ENCODE measurements at regions not wholly inside any gene's neighbourhood (a gene's known extent, or its start where the extent isn't known, plus 50 kb on each side); places are given as distances from the start of the nearest gene placed in this dataset.

DNA sequence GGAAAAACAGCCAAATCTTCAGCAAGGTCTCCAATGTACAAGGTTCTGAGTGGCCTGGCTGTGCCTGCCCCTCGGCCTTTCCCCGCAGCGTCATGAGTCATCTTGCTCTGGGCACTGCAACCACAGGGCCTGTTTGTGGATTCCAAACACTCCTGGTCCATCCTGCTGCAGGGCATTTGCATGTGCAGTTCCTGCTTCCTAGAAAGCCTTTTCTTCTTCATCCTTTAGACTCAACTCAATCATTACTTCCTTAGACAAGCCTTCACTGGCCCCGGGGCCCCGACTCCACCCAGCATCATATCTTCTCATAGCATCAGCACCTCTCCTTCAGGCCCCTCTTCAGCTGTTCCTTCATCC, 101.8 kb upstream of the EGLN3 start:
- Histone ChIP-seq H2AFZ (replicated peaks) (no peak overlapping the region), H3K9ac (no peak overlapping the region), H3K9me3 (ENCODE audit: low read depth) (no peaks in the 10 kb centered on the region), H4K20me1 (ENCODE audit: low read depth) (no peaks in the 10 kb centered on the region), H3K27ac (no peak overlapping the region), H3K79me2 (ENCODE audit: low read depth) (no peaks in the 10 kb centered on the region), H3K4me1 (no peaks in the 10 kb centered on the region), H3K36me3 (no peaks in the 10 kb centered on the region), H3K4me2 (no peak overlapping the region), H3K4me3 (no peak overlapping the region), H3K27me3 (no peaks in the 10 kb centered on the region), H3F3A (ENCODE audit: low read depth) (no peaks in the 10 kb centered on the region)
- no peak for TF ChIP-seq EZH2 (IDR thresholded peaks at IDR 0.05)
- TF ChIP-seq, protein P1, sequence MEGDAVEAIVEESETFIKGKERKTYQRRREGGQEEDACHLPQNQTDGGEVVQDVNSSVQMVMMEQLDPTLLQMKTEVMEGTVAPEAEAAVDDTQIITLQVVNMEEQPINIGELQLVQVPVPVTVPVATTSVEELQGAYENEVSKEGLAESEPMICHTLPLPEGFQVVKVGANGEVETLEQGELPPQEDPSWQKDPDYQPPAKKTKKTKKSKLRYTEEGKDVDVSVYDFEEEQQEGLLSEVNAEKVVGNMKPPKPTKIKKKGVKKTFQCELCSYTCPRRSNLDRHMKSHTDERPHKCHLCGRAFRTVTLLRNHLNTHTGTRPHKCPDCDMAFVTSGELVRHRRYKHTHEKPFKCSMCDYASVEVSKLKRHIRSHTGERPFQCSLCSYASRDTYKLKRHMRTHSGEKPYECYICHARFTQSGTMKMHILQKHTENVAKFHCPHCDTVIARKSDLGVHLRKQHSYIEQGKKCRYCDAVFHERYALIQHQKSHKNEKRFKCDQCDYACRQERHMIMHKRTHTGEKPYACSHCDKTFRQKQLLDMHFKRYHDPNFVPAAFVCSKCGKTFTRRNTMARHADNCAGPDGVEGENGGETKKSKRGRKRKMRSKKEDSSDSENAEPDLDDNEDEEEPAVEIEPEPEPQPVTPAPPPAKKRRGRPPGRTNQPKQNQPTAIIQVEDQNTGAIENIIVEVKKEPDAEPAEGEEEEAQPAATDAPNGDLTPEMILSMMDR (IDR thresholded peaks at IDR 0.05): no peak
- no peak for TF ChIP-seq EZH2phosphoT487 (IDR thresholded peaks at IDR 0.05)
- Mint-ChIP-seq H3K27ac (no peak overlapping the region), H3K9me3 (peaks cover 4% of the 10 kb centered on the region), H3K36me3 (no peaks in the 10 kb centered on the region), H3K4me3 (no peak overlapping the region), H3K27me3 (ENCODE audit: insufficient read depth, low read depth) (peaks cover 2% of the 10 kb centered on the region), H3K4me1 (peaks cover 15% of the 10 kb centered on the region)
- no peak for DNase-seq (ENCODE audit: low spot score)

DNA sequence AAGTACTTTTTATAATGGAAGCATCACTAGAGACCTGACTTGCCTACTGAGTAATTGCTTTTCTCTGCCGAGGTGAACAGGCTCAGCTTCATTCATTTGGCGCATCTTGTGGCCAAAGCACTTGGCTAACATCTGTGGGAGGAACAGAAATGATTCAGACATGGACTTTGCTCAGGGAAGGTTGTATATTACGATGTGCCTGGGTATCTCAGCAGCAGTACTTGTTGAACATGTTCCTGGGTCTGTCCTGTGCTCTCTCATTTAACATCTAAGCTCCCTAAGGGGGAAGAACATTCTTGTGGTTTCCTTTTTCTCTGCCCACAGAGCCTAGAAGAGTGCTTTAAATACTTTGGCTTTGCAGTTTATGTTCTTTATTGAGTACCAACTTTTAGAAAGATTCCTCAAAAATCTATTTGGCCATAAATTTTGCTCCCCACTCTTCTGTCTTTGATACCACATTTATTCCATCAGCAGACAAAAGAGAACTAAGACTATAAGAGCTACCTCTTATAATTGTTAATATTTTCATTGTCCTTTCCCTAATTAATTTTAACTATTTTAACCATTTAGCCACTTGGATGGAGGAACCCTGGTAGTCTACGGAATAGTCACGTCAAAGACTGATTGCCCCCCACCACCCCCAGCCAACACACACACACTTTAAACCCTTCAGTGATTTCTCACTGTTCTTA, 101.2 kb upstream of the EGLN3 start:
- Mint-ChIP-seq H3K9me3 (peaks cover 4% of the 10 kb centered on the region), H3K4me3 (no peak overlapping the region), H3K27ac (no peak overlapping the region), H3K27me3 (ENCODE audit: insufficient read depth, low read depth) (peaks cover 2% of the 10 kb centered on the region), H3K36me3 (no peaks in the 10 kb centered on the region), H3K4me1 (peaks cover 15% of the 10 kb centered on the region)
- no peaks in the 10 kb centered on the region for H3F3A ChIP-seq (ENCODE audit: low read depth)
- H3K4me2 ChIP-seq: no peak overlapping the region
- DNase-seq (ENCODE audit: low spot score): no peak
- no peaks in the 10 kb centered on the region for H3K27me3 ChIP-seq
- no peak for TF ChIP-seq EZH2 (IDR thresholded peaks at IDR 0.05)
- TF ChIP-seq EZH2phosphoT487 (IDR thresholded peaks at IDR 0.05): no peak
- TF ChIP-seq, protein P1 (IDR thresholded peaks at IDR 0.05): no peak
- no peaks in the 10 kb centered on the region for H3K4me1 ChIP-seq
- H3K79me2 ChIP-seq (ENCODE audit: low read depth): no peaks in the 10 kb centered on the region
- H3K9me3 ChIP-seq (ENCODE audit: low read depth): no peaks in the 10 kb centered on the region
- no peak overlapping the region for H2AFZ ChIP-seq (replicated peaks)
- no peaks in the 10 kb centered on the region for H3K36me3 ChIP-seq
- H3K4me3 ChIP-seq: no peak overlapping the region
- no peak overlapping the region for H3K9ac ChIP-seq
- H3K27ac ChIP-seq: no peak overlapping the region
- H4K20me1 ChIP-seq (ENCODE audit: low read depth): no peaks in the 10 kb centered on the region

DNA sequence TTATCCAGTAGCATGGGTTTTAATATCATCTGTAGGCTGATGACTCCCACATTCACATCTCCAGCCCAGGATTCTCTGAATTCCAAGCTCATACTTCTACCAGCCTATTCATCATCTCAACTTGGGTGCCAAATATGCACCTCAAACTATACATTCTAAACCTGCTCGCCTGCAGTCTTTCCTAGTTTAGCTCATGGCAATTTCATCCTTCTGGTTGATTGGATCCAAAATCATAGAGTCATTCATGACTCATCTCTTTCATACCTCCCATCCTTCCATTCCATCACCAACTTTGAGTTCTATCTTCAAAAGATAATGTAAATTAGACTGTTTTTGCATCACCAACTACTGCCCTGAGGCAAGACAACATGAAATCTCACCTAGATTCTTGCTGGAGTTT, 99.7 kb upstream of the EGLN3 start:
- peaks cover 6% of the 10 kb centered on the region for H3K27me3 Mint-ChIP-seq (ENCODE audit: insufficient read depth, low read depth)
- no peaks in the 10 kb centered on the region for H4K20me1 ChIP-seq (ENCODE audit: low read depth)

More for the DNA sequence above, 99.7 kb upstream of the EGLN3 start:
- no peaks in the 10 kb centered on the region for H3K36me3 ChIP-seq
- peaks cover 4% of the 10 kb centered on the region for H3K9me3 Mint-ChIP-seq
- no peak overlapping the region for H3K4me2 ChIP-seq
- no peaks in the 10 kb centered on the region for H3K36me3 Mint-ChIP-seq
- no peak overlapping the region for H3K4me3 Mint-ChIP-seq
- no peak overlapping the region for H3K27ac ChIP-seq
- no peak overlapping the region for H3K9ac ChIP-seq
- H3K4me3 ChIP-seq: no peak overlapping the region
- H3K4me1 ChIP-seq: no peaks in the 10 kb centered on the region
- TF ChIP-seq, protein P1 (IDR thresholded peaks at IDR 0.05): no peak
- TF ChIP-seq EZH2phosphoT487 (IDR thresholded peaks at IDR 0.05): no peak
- TF ChIP-seq EZH2 (IDR thresholded peaks at IDR 0.05): no peak
- no peaks in the 10 kb centered on the region for H3K27me3 ChIP-seq
- H3K4me1 Mint-ChIP-seq: peaks cover 15% of the 10 kb centered on the region
- H3K79me2 ChIP-seq (ENCODE audit: low read depth): no peaks in the 10 kb centered on the region
- H3K27ac Mint-ChIP-seq: no peak overlapping the region
- no peak overlapping the region for H2AFZ ChIP-seq (replicated peaks)
- no peaks in the 10 kb centered on the region for H3F3A ChIP-seq (ENCODE audit: low read depth)
- no peak for DNase-seq (ENCODE audit: low spot score)
- H3K9me3 ChIP-seq (ENCODE audit: low read depth): no peaks in the 10 kb centered on the region
